ENCODE measurements at regions not wholly inside any gene's neighbourhood (a gene's known extent, or its start where the extent isn't known, plus 50 kb on each side); places are given as distances from the start of the nearest gene placed in this dataset.
"Not testable (repeated sequence)": the region's sequence is repeated elsewhere in the genome, so short reads cannot be mapped to it uniquely, and the experiment has no call there.

DNA sequence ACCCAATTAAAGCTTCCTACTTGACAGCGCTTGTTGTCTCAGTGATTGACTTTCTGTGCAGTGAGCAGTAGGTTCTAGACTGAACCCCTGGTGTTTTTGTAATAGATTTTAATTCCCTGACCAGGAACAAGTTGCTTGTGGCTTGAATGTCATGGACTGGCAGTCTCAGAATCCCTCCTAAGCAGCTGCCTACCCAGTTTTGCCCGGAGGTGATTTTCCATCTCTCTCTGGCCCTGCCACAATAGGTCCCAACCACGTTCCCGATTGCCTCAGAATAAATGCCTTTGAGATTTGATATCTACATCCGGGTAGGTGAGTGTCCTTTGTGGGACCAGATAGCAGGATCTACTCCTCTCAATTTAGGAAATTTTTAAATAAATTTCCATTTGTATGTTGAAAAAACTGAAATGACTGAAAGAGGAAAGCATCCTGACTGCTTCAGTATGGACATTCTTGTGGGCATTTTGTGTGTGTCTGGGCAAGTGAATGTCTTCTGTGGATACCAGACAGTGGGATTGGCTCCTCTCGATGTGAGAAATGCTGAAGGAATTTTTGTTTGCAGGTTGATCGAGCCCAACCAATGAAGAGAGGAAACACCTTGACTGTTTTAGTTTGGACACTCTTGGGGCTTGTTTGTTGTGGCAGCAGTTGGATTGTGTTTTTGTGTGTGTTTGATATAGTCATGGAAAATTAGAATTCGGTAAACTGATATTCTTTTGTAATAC lies 1607.4 kb downstream of the C4orf33 start:
- DNase-seq = no peak

DNA sequence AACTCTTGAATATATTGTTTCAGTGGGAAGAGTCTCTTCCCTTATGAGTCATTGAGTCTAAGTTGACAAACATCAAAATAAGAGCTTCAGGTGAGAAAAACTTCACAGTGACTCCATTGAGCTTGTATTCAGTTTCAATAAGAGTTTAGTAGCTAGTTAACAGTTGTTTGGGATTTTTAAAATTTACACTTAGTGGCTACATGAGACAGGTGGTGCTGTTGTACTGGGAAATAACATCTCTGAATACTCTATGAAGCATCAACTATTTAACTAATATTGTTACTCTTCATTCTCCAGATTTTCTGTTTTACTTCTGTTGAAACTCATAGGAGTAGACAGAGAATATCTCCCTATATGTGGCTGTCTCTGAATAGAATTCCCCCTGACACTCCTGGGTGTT lies 1609.1 kb downstream of the C4orf33 start:
- DNase-seq = no peak

DNA sequence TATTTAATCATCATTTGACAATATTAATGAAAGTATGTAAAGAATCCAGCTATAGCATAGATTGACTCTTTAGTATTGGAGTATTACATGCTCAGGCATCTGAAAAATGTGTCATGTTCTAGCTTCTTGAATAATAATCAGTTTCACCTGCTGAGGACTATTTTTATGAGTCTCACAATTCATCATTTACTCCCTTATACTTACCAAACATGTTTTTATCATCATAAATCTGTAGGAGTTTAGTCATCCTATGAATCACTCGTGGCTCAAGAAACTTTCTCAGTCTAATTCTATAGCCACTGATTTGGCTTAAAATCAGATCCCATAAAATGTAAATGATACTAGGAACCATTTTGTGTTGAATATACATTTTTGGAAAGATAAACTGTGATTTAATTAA lies 1616.1 kb downstream of the C4orf33 start:
- no peak for DNase-seq

DNA sequence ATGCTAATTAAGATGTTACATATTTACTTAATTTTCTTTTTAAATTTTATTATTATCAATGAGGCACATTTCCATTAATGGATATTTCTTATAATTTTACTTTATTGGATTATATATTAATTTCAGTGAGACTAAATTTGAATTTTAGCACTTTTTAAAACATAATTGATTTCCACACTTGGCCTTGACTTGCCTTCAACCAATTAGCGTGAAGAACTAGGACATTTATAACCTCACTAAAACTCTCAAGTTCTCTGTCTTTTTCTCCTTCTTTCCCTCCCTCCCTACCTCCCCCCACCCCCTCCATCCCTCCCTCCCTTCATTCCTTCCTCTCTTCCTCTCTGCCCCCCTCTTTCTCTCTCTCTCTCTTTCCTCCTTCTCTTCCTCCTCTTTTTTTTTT lies 1618.1 kb downstream of the C4orf33 start:
- no peak for DNase-seq

DNA sequence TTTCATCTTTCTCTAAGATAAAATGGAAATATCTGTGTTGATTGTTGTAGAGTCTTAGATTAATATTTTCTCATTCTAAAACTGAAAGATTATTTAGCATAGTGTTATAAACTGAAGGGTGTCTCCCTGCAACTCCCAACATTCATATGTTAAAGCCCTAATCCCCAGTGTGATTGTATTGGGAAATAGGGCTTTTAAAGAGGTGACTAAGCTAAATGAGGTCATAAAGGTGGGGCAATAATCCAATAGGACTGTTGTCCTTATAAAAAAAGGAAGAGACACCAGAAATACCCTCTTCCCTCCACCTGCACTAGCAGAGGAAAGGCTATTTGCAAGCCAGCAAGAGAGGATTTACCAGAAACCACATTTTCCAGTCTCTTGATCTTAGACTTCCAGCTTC lies 1626.4 kb downstream of the C4orf33 start:
- no peak for DNase-seq

DNA sequence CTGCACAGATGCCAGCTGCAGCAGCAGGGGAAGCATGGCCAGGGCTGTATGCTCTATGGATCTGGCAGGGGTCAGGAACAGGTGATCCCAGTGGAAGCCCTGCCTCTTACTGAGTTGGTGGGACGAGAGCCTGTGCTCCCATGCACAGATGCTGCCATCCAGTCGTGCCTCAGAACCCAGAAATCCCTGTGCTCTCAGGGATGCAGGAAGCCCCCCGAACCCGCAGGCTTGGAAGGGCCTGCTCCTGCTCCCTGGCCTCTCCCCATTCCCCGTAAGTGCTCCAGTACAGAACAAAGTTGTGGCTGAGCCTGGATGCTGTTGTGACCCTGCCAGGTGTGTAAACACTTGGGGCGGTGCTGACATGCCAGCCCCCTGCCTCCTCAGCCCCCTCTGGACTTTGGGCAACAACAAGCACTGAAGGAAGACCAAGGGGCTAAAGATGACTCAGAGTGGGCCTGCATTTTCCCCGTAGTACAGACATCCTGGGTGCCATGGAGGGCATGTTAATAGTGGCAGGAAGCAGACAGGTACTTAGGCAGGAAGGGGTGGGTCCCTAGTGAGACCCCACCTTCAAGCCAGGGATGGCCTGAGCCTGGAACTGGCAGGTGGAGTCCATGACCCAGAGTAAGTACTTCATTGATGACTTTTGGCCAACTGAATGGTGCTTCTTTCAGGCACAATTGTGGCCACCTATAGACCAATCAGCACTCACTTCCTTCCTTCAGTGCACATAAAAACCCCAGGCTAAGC lies 1640.7 kb downstream of the C4orf33 start:
- no peak for DNase-seq

DNA sequence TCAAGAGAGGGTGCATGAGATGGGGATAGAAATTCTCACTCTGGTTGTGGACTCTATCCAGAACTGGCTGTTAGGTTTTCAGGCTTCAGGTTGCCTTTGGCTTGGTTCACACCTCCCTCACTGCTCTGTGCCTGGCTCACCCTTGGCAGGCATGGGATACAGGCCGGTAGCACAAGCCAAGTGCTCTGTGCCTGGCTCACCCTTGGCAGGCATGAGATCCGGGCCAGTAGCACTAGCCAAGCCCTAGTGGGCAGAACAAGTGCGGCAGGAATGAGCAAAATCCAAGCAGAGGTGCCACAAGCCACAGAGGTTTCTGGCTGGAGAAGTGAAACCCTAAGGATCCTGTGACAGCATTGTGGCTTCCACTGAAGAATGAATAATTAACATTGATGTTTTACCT lies 1642.3 kb downstream of the C4orf33 start:
- no peak for DNase-seq

DNA sequence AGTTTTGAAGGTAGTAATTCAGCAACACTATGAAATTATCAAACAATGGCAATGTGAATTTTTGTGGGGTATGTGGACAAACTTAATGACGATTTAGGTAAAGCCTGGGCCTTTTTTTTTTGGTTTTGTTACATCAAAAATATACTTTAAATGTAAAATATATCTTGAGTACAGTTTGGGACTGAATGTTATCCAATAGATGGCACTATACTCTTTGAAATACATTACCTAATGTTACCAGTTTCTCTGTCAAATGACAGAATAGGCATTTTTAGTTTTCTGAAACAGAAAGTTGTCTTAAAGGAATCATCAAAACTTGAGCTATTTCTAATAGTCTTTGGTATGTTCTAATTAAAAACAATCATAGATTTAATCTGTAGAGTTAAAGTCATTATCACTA lies 1651.9 kb downstream of the C4orf33 start:
- DNase-seq = no peak

DNA sequence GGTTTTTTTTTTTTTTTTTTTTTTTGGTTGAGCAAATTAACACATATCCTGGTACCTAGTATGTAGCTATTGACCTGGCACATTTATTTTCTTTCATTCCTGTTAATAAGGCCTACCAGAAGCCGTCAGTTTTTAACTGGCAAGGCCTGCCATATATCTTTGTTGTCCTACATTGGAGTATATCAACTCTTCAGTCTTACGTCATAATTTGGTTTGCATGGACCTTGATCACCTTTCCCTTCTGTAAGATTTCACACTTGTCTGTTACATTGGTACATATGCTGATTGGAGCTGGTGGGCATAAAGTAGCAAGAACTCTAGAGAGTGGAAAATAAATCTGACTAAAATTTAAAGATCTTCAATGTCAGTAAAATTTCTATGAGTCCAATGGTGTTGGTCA lies 1658.0 kb downstream of the C4orf33 start:
- no peak for DNase-seq

DNA sequence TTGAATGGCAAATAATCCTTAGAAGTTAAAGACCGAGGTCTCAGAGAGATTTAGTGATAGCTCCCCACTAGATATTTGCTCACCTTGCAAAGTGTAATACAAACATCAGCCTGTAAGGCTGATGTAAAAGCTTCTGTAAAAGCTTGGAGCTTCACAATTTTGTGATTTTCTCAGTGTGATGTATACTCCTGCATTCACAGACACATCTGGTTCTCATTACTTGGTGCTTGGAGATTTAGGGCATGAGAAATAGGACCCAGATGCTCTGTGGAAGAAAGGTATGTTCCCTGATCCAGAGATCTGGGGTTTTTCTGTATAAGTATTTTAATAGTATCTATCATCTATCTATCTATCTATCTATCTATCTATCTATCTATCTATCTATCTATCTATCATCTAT lies 1664.3 kb downstream of the C4orf33 start:
- no peak for DNase-seq

DNA sequence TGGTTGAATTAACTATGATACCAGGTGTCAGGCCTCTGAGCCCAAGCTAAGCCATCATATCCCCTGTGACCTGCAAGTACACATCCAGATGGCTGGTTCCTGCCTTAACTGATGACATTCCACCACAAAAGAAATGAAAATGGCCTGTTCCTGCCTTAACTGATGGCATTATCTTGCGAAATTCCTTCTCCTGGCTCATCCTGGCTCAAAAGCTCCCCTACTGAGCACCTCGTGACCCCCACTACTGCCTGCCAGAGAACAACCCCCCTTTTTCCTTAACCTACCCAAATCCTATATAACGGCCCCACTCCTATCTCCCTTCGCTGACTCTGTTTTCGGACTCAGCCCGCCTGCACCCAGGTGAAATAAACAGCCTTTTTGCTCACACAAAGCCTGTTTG lies 1671.4 kb downstream of the C4orf33 start:
- not testable (repeated sequence) for DNase-seq

DNA sequence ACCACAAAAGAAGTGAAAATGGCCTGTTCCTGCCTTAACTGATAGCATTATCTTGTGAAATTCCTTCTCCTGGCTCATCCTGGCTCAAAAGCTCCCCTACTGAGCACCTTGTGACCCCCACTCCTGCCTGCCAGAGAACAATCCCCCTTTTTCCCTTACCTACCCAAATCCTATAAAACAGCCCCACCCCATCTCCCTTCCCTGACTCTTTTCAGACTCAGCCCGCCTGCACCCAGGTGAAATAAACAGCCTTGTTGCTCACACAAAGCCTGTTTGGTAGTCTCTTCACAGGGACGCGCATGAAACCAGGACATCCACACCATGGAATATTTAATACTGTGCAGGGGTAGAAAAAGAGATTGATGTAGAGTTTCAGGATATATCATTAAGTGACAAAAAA lies 1677.0 kb downstream of the C4orf33 start:
- DNase-seq = not testable (repeated sequence)

DNA sequence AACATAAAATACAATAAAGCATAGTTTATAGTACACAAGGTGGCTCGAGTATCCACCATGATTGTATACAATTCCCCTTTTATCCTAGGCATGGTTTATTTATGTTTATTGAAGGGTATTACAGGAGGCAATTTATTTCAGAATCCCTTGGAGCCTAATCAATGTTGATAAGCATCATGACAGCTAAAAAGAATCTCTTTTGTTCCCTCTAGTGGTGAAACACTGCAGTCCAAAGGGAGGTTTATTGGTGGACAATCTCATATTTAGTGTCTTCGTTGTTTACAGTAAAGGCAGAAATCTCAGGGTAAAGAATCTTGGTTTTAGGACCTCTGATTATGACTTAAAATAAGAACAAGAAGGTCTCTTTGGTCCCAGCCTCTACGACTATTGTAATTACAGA lies 1712.5 kb downstream of the C4orf33 start:
- no peak for DNase-seq

DNA sequence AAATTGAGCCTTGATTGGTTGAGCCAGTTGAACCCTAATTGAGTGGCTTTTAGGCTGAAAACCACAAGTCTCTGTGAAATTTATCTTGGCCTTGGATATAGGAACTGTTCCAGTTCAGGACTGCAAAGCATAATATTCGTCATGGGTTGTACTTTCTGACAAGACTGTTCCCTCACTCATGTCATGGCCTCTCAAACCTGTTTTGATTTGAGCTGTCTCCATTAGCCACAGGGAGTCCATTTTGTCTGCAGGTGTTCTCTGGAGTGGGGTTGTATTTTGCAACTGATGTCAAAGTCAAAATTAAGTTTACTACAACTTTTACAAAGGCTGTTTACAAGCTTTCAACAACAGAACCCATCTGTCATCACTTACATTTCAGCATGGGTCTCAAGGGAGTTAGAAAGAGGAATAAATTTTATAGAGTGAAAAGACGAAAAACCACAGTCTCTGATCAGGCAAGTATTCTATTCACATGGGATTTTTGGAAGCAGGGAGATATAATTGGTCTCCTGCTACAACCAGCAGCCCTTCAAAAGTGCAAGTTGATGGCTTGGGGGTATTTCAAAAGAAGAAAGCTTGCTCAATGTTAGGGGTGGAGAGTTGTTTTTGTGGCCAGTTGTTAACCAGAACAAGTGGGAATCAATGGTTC lies 1716.3 kb downstream of the C4orf33 start:
- DNase-seq = no peak

DNA sequence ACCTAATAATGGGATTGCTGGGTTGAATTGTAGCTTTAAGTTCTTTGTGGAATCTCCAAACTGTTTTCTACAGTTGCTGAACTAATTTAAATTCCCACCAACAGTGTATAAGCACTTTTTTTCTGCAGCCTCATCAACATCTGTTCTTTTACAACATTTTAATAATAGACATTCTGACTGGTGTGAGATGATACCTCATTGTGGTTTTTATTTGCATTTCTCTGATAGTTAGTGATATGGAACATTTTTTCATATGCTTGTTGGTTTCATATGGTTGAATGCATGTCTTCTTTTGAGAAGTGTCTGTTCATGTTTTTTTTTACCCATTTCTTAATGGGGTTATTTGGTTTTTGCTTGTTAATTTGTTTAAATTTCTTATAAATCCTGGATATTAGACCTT lies 1718.9 kb downstream of the C4orf33 start:
- no peak for DNase-seq

DNA sequence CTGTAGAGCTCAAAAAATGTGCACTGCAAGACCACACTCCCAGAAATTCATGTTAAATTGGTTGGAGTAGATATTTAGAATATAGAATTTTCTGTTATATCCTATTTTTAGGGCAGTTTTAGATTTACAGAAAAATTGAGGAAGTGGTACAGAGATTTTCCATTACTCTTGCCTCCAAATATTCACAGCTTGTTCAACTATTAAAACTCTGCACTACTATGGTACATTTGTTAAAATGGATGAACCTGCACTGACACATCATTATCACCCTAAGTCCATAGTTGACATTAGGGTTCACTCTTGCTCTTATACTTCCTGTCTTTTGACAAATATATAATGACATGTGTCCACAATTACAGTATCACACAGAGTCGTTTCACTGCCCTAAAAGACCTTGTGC lies 1724.5 kb downstream of the C4orf33 start:
- DNase-seq = no peak

DNA sequence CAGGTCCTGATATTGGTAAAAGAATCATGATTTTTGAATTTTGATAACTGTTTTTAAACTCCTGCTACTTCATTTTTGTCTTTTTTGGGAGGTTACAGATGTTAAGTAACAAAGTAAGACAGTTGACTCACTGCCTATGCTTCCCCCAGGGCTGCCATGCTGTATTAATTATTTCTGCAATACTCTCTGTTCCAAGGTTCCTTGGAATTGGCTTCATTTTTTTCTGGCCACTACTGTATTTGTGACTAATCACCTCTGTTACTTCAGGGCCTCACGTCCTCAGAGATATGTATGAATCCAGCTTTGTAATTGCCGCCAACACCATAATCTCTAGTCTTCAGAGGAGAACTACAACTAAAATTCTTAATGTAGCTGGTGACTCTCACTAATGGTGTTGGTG lies 1729.3 kb downstream of the C4orf33 start:
- no peak for DNase-seq

DNA sequence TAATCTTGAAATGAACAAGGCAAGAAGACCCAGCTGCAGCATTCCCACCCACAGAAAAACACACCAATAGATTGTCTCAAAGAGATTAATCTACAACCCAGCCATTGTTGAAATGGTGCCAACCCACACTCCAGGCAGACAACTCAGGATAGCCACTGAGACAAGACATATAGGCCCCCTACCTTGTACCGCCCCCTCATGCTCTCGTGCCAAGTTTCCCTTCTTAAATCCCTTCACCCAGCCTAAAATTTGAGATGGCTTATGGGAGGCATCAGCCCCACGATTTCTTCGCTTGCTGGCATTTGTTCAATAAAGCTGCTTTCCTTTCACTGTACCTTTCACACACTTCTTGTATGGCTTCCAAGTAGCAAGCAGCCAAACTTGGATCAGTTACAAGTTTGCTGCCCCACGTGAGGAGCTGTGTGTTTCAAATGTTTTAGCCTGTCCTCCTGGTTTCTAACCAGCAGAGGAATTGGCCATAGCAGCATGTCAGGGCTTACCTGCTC lies 1754.1 kb downstream of the C4orf33 start:
- no peak for DNase-seq

DNA sequence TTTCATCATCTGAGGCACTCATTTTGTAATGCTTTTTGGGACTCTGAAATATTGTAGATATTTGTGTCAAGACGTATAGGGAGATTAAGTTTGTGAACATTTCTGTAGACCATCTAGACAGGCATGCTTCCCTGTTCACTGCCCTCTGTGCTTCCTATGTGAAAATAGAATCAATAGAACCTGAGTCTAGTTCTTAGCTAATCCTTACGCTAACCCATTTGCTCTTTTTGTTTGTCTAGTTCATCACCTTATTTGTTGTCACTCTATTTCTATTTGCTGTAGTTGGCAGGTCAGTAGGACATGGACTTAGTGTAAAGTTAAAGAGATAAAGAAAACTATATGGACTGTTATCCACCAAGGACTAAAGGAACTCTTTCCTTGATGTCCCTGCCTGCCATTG lies 1755.2 kb downstream of the C4orf33 start:
- DNase-seq = no peak

DNA sequence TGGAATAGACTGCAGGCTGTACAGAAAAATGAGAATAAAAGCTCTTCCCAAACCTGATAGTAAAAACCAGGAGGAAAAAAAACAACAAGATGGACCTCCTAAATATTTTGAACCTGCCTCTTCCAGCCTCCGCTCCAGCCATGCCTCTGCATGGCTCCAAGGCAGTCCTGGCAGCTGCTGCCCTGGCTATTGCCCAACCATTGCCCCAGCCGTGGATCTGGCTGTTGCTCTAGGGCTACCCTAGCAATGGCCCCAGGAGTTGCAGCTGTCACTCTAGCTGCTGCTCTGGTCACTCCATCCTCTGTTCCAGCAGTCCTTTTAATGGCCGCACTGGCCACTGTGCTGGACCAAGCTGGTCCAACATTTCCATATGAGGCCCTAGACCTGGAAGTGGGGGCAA lies 1756.0 kb downstream of the C4orf33 start:
- no peak for DNase-seq

DNA sequence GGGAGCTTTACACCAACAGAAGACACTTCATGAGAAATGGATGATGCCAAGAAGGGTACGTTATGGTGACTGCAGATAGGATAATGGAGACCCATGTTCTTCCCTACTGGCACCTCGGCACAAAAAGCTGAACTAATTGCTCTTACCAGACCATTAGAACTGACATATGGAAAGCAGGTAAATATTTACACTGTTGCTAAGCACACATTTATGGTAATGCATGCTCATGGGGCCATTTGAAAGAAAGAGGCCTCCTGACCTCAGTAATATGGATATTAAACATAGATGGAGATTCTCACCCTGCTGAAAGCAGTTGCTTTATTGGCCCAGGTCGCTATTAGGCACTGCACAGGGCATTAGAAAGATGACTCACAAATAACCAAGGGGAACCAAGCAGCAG lies 1759.6 kb downstream of the C4orf33 start:
- no peak for DNase-seq

DNA sequence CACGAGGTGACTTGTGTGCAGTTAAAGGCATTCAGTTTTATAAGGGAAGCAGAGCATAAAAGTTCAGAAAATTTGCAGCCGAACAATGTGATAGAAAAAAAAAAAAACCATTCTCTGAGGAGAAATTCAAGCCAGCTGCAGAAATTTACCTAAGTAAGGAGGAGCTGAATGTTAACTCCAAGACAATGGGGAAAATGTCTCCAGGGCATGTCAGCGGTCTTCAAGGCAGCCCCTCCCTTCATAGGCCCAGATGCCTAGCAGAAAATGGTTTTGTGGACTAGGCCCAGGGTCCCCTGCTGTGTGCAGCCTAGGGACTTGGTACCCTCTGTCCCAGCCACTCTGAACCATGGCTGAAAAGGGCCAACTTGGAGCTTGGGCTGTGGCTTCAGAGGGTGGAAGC lies 1764.0 kb downstream of the C4orf33 start:
- no peak for DNase-seq

DNA sequence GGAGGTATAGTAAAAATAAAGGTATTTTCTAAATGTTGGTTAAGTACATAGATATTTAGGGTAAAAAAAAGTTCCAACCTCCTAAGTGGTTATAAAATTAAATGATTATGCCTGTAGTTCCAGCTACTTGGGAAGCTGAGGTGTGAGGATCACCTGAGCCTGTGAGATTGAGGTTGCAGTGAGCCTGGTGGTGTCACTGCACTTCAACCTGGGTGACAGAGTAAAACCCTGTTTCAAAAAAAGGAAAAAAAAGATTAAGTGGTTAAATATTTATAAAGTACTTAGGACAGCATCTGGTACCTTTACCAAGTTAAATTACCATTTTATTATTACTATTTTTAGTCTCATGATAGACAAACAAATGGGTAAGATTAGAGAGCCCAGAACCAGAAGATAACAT lies 1801.0 kb downstream of the C4orf33 start:
- no peak for DNase-seq

DNA sequence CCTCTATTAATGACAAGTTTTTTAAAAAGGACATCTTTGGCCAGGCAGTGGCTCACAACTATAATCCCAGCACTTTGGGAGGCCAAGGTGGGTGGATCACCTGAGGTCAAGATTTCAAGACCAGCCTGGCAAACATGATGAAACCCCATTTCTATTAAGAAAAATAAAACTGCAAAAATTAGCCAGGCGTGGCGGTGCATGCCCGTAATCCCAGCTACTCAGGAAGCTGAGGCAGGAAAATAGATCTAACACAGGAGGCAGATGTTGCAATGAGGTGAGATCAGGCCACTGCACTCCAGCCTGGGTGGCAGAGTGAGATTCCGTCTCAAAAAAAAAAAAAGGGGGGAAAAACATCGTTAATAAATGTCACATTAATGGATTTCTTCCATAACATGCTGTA lies 1805.4 kb downstream of the C4orf33 start:
- no peak for DNase-seq

Measured in activated CD8-positive, alpha-beta memory T cell treated with anti-CD3 and anti-CD28 coated beads, Interleukin-2, amount 50 U/mL, for 4 hours (primary cell).